ENCODE measurements at regions not wholly inside any gene's neighbourhood (a gene's known extent, or its start where the extent isn't known, plus 50 kb on each side); places are given as distances from the start of the nearest gene placed in this dataset.

DNA sequence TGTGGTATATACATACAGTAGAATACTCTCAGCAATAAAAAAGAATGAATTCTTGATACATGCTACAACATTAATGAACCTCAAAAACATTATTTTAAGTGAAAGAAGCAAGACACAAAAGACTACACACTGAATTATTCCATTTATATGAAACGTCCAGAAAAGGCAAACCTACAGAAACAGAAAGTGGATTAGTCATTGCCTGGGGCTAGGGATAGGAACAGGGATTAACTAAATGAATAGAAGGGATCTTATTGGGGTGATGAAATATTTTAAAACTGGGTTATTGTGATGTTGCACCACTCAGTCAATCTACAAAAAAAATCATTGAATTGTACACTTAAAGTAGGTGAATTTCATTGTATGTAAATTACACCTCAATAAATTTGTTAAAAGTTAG is 326.7 kb downstream of the PIK3R1 start:
- no peak for DNase-seq

DNA sequence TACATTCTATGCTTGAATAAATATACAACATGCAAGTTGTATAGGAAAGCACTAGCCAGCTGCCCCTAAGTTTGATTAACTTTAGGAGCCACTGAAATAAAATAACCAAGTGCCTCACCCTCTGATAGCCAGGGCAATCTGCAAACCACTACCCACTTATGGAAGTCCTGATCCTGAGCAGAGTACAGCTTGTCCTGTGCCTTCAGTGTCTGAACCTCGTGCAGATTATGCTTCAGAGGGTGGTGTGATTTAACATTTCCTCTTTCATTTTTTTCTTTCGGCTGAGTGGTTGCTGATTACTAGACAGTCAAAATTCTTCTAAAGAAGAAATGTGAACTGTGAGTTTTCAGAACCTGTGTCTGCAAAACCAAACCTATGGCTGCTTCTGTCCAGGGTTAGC is 327.7 kb downstream of the PIK3R1 start:
- DNase-seq = no peak

DNA sequence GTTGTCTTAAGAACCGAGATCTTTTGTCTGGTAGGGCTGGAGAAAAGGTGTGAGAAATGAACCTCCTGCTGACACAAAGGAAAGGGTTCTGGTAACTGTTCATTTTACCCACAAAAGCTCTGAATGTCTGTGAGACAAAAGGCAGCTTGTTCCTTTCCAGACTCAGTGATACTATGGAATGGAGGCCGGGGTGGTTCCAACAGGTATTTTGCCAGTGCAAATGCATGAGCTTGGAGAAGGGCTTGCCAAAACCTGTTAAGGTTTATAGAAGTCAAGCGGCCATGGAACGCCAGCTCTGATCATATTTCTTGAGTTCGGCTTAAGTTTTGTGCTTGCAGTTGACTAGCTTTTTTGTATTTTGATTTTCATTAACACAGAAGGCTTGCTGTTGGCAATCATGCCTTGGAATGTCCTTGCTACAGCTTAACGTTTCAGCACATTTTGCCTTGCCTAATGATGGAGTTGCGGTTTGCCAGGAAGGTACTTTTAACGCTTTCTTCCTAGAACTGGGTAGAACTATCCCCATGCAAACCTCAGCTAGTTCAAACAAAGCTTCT is 328.6 kb downstream of the PIK3R1 start:
- DNase-seq = no peak

DNA sequence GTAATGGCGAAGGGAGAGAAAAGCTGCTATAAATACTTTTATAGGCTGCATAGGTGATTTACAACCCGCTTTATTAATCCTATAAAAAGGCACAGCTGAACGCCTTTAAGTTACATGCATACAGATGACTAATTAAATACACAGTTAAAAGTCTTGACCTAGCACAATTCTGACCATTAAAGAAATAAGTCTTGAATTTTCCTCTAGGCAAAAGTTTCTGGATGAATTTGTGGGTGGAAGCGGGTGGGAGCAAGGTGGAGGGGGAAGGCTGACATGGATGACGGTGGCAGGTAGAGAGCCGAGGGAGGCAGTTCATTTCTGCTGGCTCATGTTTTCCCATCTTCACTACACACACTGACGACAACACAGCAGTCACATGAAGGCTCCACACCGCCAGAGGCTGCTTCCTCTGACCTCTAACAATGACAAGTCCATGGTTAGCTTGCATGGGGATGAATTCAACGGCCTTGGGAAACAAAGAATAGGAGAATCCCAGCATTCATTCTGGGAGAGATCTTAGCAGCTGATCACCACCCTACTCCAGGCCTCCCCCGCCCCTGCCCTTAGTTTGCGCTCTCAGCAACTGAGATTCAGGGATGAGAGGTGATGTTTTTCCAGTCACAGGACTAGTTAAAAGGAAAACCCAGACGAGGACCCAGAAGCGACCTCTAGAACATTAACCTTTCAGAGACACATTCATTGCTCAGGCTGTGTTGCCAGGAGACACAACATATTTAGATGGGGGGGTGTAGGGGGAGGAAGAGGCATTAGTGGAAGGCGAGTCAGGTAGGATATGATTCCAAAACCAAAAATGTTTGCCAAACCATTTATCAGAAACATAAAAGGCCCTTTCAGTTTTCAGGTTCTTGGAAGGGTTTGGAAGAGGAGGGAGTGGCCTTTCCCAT is 329.3 kb downstream of the PIK3R1 start:
- no peak for DNase-seq

DNA sequence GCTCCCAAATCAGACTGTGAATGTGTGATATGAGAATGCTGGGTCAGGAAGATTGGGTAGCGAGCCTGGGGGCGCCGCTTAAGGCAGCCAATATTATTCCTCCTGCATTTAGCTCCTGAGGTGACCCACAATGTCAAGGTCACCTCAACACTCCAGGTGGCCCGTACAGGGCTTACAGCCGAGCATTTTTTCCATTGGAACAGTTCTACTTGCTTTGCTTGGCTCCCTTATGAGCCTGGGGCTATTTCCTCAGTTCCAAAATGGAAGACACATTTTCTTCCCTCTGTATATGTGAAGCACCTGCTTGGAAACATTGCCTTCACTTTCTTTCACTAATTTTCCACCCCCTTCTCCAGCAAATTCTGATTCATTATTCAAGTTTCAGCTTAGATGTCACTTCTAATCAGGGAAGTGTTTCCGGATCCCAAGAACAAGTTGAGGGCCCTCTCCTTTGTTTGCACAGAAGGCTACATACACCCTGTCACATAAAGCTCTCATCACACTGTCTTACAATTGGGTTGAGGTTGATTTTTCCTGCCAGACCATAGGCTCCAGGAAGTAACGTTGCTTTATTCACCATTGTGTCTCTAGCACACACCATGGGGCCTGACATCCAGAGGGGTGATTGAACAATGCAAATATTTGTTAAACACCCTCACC is 330.2 kb downstream of the PIK3R1 start:
- DNase-seq = no peak

DNA sequence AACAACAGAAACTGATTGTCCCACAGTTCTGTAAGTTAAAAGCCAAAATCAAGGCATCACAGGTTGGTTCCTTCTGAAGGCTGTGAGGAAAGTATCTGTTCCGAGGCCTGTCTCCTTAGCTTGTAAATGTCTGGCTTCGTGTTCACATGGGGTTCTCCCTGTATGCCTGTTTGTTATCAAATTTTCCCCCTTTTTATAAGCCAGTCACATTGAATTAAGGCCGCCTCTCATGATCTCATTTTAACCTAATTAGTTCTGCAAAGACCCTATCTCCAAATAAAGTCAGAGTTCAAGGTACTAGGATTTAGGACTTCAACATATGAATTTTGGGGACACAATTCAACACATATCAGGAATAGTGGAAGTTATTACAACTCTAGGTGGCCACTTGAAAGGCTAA is 331.5 kb downstream of the PIK3R1 start:
- no peak for DNase-seq

DNA sequence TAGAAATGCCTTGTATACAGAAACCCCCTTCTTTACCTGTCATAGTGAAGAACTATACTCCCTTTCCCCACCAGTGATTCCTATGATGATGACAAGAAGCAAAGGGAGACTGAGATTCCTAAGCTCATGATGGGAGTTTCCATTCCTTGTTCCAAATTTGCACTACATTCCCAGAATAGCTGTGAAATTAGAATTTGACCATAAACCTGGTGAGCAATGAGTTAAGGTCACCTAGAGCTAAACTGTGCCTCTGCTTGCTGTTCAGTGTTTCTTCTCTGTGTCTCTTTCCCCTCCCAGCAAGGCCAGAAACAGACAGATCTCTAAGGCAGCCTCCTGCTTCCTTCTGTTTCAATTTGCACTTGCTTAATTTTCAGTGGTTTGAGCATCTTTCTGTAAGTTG is 332.1 kb downstream of the PIK3R1 start:
- DNase-seq = no peak

DNA sequence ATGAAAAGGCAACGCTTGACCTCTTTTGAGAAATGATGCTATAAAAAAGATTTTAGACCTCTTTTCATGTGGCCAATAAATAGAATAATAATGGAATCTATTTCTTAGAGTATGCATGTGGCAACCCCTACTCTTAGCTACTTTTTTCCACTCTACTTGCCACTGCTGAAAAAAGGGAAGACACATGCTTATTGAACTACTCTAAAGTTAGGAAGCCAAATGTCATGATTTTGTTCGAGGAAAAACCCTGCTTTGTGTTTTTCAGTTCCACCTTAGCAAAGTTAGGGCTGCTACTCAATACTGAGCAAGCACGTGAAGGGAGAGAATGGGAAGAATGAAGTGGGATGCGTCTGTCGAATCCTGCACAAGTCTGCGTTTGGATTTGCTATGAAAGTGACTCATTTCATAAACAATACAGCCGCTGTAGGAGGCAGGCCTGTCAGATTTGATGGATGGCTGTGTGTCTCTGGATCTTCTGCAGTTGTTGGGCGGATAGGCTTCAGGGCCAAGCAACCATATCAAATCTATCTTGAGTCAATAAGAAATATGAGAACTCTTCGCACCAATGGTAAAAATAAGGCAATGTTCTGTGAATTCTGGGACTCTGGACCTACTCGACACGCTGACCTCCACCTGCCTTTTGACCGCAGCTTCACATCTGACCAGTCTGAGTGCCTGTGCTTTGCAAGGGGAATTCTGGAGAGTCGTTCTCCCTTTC is 333.6 kb downstream of the PIK3R1 start:
- DNase-seq = no peak

DNA sequence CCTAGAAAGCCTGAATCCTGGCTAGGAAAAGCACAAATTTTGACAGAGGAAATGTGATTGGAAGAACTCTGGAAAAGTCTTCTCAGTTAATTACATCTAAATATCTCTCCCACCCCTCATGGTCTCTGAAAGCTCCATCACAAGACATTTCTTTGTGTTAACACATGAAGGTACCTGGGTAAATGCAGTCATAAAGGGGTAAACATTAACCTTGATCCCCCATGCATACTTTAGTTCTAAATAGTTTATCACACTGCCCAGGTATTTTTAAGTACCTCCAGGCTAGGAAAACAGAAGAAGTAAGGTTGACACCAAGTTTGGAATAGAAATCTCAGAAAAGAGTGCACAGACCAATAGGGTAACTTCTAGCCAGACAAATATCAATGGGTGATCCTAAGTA is 334.5 kb downstream of the PIK3R1 start:
- no peak for DNase-seq

DNA sequence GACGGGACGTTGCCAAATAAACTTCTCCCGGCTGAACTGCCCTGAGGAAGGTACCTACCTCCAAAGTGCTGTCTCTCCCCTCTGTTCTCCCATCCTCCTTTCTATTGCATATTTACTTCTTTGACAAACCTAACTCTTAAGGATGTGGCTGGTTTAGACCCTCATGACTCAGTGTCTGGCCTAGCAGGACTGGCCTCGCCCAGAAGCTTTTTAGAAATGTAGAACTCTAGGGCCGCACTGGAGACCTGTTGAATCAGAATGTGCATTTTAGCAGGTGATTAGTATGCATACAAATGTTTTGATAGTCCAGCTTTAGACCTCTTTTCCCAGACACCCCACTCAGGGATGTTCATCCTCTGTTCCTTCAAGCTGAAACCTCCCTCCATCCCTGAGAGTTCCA is 335.9 kb downstream of the PIK3R1 start:
- DNase-seq = no peak

DNA sequence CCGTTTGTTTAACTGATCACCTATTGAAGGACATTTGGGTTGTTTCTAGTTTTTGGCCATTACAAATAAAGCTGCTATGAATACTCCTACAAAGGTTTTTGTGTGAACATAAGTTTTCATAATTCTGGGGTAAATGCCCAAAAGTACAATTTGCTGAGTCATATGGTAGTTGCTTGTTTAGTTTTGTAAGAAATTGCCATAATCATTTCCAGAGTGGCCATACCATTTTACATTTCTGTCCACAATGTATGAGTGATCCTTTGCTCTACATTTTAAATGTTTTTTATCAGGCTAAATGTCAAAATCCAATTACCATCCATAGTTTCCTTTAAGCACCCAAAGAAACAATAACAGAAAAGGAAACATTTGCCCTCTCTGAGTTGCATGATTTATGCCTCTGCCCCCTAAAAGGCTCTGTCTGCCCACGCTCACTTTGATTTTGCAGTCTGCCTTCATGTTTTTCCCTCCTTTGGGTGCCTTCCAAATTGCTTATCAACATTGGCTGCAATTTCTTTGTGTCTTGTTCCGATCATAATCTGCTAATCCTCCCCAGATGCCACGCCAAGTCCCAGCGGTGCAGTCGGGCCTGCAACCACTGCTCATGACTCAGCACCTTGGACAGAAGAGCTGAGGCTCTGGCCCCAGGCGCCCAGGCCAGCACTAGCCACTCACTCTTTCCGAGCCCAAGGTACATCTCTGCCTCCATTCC is 339.2 kb downstream of the PIK3R1 start:
- DNase-seq = peak; percentile 29

DNA sequence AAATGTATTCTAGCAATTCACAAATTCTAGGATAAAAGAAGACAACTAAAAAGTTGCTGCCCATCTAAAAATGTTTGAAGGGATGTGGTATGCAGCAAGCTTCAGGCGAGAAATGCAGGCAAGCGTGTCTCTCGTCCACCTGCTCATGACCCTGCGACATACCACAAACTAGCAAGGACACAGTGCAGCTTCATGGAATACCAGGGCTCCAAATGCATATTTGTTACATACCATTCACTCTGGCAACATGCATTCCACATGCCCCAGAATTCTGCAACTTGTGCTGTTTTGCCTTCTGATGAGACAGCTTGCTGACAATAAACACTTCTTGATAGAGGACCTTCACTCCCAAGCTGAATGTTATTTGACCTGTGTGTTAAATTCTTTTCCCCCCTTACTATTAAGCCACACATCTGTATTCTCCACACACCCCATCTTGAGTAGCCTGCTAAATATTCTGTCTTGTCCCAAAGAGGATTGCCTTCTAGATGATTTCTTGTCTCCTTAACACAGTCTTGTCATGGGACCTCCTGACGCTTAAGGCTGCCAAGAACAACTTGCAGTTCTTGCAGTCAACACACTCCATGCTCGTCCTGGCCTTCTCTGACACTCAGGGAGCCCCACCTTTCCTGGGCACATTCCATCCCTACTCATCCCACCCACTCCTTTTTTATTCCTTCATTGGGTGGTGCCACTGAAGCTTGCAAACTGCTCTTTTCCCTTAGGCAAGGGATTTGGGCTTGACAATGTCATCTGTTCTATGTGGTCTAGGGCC is 340.5 kb downstream of the PIK3R1 start:
- no peak for DNase-seq

DNA sequence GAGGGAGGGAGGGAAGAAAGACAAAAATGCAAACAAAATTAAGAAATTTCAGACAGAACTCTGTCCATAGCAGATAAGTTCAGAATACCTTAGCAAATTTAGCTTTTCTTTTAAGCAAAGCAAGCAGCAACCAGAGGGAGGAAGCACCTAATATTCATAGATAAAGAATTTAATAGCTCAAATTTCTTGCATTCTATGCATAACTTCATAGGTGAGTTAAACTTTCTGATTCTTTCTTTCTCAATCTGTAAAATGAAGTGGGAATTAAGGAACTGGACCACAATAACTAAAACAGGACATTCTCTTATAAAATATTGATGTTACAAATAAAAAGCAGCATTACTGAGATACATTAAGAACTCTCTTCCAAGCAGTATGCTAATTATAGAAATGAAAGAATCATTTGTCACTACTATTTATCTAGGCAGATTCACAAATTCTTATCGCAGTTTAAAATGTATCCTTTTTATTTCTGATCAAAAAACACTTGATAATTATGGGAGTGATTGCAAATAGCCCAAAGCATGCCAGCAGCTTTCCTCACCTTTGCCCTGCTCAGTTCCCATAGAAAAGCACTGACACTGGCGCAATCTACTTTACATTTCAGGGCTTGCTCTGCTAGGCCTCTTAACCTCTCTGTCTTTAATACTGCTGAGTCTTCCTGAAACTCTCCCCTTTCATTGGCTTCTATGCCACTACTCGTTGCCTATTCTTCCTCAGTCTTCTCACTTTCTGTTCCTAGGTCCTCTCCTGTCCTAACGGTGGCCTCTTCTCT is 341.8 kb downstream of the PIK3R1 start:
- DNase-seq = no peak

DNA sequence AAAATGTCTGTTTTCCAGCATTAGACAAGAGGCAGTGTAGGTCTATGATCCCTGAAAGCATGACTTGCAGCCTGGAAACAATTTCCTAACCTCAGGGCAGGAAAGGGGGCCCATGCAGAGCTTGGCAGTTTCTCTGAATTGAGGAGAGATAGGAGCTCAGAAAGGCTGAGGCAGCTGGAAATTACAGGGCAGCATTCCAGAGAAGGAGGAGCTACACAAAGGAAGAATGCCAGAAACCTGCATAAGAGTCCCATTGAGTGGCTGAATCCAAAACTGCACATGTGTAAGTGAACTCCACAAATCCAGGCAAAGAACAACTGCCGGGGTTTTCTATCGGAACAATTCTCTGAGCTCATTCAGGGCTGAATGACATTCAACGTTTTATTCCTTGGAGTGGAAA is 346.8 kb downstream of the PIK3R1 start:
- DNase-seq = no peak

DNA sequence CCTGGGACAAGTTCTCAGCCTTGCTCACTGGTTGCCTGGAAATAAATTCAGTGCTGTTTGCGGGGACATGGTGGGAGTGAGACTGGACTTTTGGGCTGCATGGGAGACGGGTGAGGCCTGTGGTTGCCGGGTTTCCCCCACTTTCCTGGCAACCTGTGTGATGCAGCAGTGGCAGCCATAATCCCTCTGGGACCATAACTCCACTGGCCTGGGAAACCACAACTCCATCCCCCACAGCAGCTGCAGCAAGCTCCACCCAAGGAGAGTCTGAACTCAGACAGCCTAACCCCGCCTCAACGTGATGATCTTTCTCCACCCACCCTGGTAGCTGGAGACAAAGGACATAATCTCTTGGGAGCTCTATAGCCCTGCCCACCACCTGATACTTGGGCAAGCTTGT is 349.9 kb downstream of the PIK3R1 start:
- no peak for DNase-seq

DNA sequence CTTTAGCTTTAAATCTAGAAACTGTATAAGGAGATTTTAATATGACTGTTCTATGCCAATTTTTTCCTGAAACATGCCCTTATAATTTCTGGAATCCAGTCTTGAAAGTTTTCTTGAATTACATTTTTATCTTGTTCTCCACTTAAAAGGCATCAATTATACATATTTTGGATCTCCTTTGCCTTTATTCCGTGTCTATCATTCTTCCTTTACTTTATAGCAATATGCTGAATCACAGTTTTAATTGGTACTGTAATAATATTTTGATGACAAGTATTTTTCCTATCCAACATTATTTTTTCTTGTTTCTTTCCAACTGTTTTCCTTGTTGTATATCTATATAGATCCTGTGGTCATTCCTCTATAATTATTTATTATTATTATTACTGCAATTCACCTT is 361.2 kb downstream of the PIK3R1 start:
- no peak for DNase-seq

DNA sequence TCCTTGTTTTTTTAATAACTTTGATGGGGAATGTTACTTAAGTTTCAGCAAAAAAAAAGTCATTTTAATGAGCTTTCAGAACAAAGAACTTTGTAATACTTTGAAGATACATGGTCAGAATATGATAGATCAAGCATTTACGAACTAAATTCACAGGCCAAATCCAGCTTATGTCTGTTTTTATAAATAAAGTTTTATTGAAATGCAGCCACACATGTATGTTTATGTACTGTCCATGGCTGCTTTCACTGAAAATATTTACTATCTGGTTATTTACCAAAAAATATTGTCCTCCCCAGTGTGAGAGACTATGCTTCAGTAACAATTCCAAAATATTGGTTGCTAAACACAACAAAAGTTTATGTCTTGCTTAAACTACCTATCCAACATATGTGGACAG is 366.7 kb downstream of the PIK3R1 start:
- DNase-seq = no peak

DNA sequence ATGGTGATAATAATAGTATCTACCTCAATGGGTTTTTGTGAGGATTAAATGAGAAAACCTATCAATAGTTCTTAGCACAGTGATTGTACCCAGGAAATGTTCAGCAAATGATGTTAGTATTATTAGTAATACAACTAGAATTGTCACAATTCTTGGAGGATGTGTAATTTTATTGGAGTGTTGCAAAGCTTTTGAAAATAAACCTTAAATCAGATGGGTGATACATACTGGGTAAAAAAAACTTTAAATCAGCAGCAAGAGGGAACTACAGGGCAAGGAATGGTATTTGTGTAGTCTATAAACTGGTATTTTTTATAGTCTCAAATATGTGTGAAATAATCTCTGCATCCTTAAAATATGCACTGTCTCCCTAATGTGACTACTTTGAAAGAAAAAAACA is 371.6 kb downstream of the PIK3R1 start:
- DNase-seq = no peak

DNA sequence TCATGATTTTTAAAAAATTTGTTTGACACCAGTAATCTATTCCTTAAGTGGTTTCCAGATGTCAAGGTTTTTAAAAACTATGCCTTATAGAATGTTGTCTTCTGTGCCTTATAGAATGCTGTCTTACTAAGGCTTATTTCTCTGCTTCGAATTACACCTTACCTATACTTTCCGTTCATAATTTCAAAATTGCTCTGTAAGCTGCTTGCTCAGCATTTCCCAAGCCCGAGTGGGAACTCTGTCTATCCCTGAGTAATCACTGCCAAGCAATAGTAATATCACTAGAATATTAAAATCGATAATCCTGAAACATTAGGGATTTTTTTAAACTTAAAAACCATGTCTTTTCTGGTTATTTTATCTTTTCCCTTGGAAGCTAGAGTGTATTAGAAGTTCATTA is 376.3 kb downstream of the PIK3R1 start:
- no peak for DNase-seq

DNA sequence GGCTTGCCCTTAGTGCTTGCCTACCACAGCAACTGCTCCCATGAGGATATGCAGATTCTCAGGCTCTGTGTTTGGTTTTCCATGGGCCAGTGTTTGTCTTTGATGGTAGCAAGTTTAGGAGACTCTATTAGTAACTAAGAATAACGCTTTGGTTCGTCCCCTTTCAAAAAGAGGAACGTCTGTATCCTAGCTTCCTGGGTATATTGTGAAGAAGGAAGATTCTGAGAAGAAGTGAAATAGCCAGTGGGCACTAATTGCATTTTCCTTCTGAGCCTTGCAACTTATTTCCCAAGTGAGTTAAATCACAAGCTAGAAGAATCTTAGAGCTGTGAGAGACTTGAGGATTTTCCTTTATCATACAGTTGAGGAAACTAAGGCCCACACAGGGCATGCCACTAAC is 376.8 kb downstream of the PIK3R1 start:
- DNase-seq = no peak

DNA sequence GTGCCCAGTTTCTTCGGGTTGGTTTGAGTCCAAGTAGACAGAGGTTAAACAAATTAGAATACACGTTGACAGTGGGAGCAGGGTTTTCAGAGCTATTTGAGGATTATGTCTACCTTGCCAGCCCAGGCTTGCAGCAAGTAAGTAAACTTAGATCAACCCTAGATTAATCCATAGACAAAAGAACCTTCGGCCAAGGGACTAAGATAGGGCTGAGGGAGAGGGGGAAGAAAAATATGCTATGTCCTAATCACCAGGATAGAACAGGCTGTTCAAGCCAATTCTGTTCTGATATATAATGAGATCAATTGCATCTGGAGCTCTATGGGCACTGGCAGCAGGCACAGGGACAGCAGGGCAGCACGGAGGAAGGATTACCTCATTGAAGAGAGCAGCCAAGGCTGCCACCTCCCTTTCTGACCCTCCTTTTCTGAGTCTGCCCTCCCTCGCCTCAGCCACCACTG is 377.7 kb downstream of the PIK3R1 start:
- no peak for DNase-seq
